ENCODE measurements at regions not wholly inside any gene's neighbourhood (a gene's known extent, or its start where the extent isn't known, plus 50 kb on each side); places are given as distances from the start of the nearest gene placed in this dataset.

- DNase-seq (ENCODE audit: low spot score) = no peak
- Histone ChIP-seq H4K20me1 (ENCODE audit: insufficient read depth, low read length) (no peaks in the 10 kb centered on the region), H3K36me3 (replicated peaks in 1 of 2; ENCODE audit: control insufficient read depth in 1 of 2, insufficient read depth in 2 of 2, low read length in 2 of 2) (no peaks in the 10 kb centered on the region), H3K27ac (ENCODE audit: extremely low read length, insufficient read depth, low read length) (no peak overlapping the region), H3K4me2 (ENCODE audit: low read depth, low read length) (no peak overlapping the region), H3K9me3 (ENCODE audit: low read length) (no peaks in the 10 kb centered on the region), H3K4me3 (replicated peaks in 1 of 3; ENCODE audit: insufficient read depth in 1 of 3, low read depth in 2 of 3, low read length in 3 of 3) (no peak overlapping the region), H3K79me2 (ENCODE audit: insufficient read depth, low read length) (no peaks in the 10 kb centered on the region), H3K9ac (ENCODE audit: insufficient read depth, low read depth, low read length) (no peak overlapping the region), H2AFZ (ENCODE audit: low read length) (no peak overlapping the region), H3K27me3 (ENCODE audit: control insufficient read depth in 1 of 2, insufficient read depth in 2 of 2, low read length in 2 of 2) (no peaks in the 10 kb centered on the region), H3K4me1 (ENCODE audit: insufficient read depth, low read length) (no peaks in the 10 kb centered on the region)
- POLR2A ChIA-PET = no interaction called here
- ATAC-seq = no peak
- FAIRE-seq = no peak
- no peak for TF ChIP-seq U2AF1 (optimal IDR thresholded peaks at IDR 0.05; ENCODE audit: low read depth, low read length)
- TF ChIP-seq KAT8 (CRISPR knock-in tag; IDR thresholded peaks at IDR 0.05) = no peak
- TF ChIP-seq ZFP62 (CRISPR knock-in tag; IDR thresholded peaks at IDR 0.05) = no peak
- TF ChIP-seq POLR2AphosphoS2 (IDR thresholded peaks at IDR 0.05; ENCODE audit: low read depth, low read length) = no peak
- TF ChIP-seq GPN1 (CRISPR knock-in tag; IDR thresholded peaks at IDR 0.05; ENCODE audit: borderline replicate concordance) = no peak
- TF ChIP-seq SRY (CRISPR knock-in tag; IDR thresholded peaks at IDR 0.05) = no peak
- TF ChIP-seq MED8 (CRISPR knock-in tag; IDR thresholded peaks at IDR 0.05; ENCODE audit: insufficient replicate concordance) = no peak
- no peak for TF ChIP-seq ZNF569 (CRISPR knock-in tag; IDR thresholded peaks at IDR 0.05; ENCODE audit: borderline replicate concordance)
- no peak for TF ChIP-seq RFX5 (IDR thresholded peaks at IDR 0.05; ENCODE audit: low read depth, low read length)
- TF ChIP-seq ZNF567 (CRISPR knock-in tag; IDR thresholded peaks at IDR 0.05; ENCODE audit: borderline replicate concordance) = no peak
- TF ChIP-seq SIN3B (IDR thresholded peaks at IDR 0.05; ENCODE audit: low read length) = no peak
- no peak for TF ChIP-seq THAP9 (CRISPR knock-in tag; IDR thresholded peaks at IDR 0.05; ENCODE audit: borderline replicate concordance)
- no peak for TF ChIP-seq RAD51 (IDR thresholded peaks at IDR 0.05; ENCODE audit: borderline replicate concordance)
- in situ Hi-C loops (cut with HindIII; ENCODE audit: extremely low pct_ligation_motif_present, low pct_unique_long_range_greater_than_20kb) = no loop called here
- BruUV-seq (replicated peaks) = no TSS peak
- WGBS (ENCODE audit: low lambda C conversion rate) = 29% methylated on average over 4 of the region's 4 CpGs
- CTCF ChIA-PET (ENCODE audit: low intra/inter-chr PET ratio, low total read pairs) = no interaction called here
- intact Hi-C loops (cut with micrococcal nuclease; ENCODE audit: unreplicated experiment) = no loop called here
Measured at GRCh38 chr10:6964543-6964942, 384.5 kb upstream of the PRKCQ start.
